ENCODE measurements at regions not wholly inside any gene's neighbourhood (a gene's known extent, or its start where the extent isn't known, plus 50 kb on each side); places are given as distances from the start of the nearest gene placed in this dataset.
"Not testable (repeated sequence)": the region's sequence is repeated elsewhere in the genome, so short reads cannot be mapped to it uniquely, and the experiment has no call there.

- no peak for DNase-seq
These were observed 107.3 kb upstream of the SYT6 start for GRCh38 chr1:114260805-114261484.

- no peak for DNase-seq
These were observed 106.0 kb upstream of the SYT6 start for GRCh38 chr1:114259511-114260160.

- DNase-seq: no peak
These were observed 105.0 kb upstream of the SYT6 start for GRCh38 chr1:114258633-114259032.

- no peak for DNase-seq
These were observed 104.4 kb upstream of the SYT6 start for GRCh38 chr1:114258074-114258473.

- no peak for DNase-seq
These were observed 103.9 kb upstream of the SYT6 start for GRCh38 chr1:114257554-114257953.

GRCh38 chr1:114253900-114254299, 100.2 kb upstream of the SYT6 start:
- no peak for DNase-seq

GRCh38 chr1:114251573-114251939, 97.9 kb upstream of the SYT6 start:
- no peak for DNase-seq

GRCh38 chr1:114250683-114251572, 97.3 kb upstream of the SYT6 start:
- DNase-seq: no peak

GRCh38 chr1:114249691-114250090, 96.0 kb upstream of the SYT6 start:
- no peak for DNase-seq

GRCh38 chr1:114248162-114248561, 94.5 kb upstream of the SYT6 start:
- no peak for DNase-seq

- DNase-seq: not testable (repeated sequence)
These were observed 89.0 kb upstream of the SYT6 start for GRCh38 chr1:114242531-114243210.

- DNase-seq: no peak
These were observed 84.4 kb upstream of the SYT6 start for GRCh38 chr1:114238053-114238452.

GRCh38 chr1:114236517-114236916, 82.8 kb upstream of the SYT6 start:
- no peak for DNase-seq

- DNase-seq: no peak
These were observed 82.3 kb upstream of the SYT6 start for GRCh38 chr1:114235960-114236359.

GRCh38 chr1:114235281-114235680, 81.6 kb upstream of the SYT6 start:
- no peak for DNase-seq

GRCh38 chr1:114234408-114235124, 80.9 kb upstream of the SYT6 start:
- DNase-seq: no peak

- no peak for DNase-seq
These were observed 79.0 kb upstream of the SYT6 start for GRCh38 chr1:114232691-114233090.

- DNase-seq: no peak
These were observed 77.6 kb upstream of the SYT6 start for GRCh38 chr1:114231301-114231700.

GRCh38 chr1:114229368-114229767, 75.7 kb upstream of the SYT6 start:
- DNase-seq: no peak

GRCh38 chr1:114227059-114227458, 73.4 kb upstream of the SYT6 start:
- no peak for DNase-seq

GRCh38 chr1:114224196-114224907, 70.7 kb upstream of the SYT6 start:
- no peak for DNase-seq

- DNase-seq: no peak
These were observed 69.3 kb upstream of the SYT6 start for GRCh38 chr1:114222920-114223319.

Data from stimulated activated CD4-positive, alpha-beta T cell treated with anti-CD3 and anti-CD28 coated beads, Interleukin-15, amount 100 ng/mL, for 24 hours (primary cell).